H1 (cell line): ENCODE measurements at regions not wholly inside any gene's neighbourhood (a gene's known extent, or its start where the extent isn't known, plus 50 kb on each side); places are given as distances from the start of the nearest gene placed in this dataset.

ENCODE experiments used
- CTCF ChIA-PET: fragments of 300-600 bp; sonication (Branson Sonifier 250); formaldehyde crosslinking; loops from one replicate; lab custom pipeline; 2021; ENCODE audit not compliant: partially characterized antibody; lab: Charles Lee
- POLR2A ChIA-PET: fragments of 300-600 bp; sonication (Branson Sonifier 250); formaldehyde crosslinking; loops from one replicate; lab custom pipeline; 2021; ENCODE audit warnings: inconsistent platforms; ENCODE audit not compliant: partially characterized antibody; lab: Charles Lee
- DNase-seq, 2 experiments: peaks; one replicate each; pipeline versions ENCODE4 v3.0.0 to v3.0.0-alpha.2; 2010 to 2022; ENCODE audit warnings: low spot score in 2 of 2, low read depth in 1 of 2, mixed read lengths in 1 of 2
- FAIRE-seq: peaks from 2 replicates; lab custom pipeline; 2011; peaks lifted over from hg19 to GRCh38; lab: Jason Lieb, UNC
- H2AFZ ChIP-seq: 2 replicates; pipeline ENCODE4 v1.8.1; 2012; ENCODE audit warnings: low read length, inconsistent platforms
- H2AK5ac ChIP-seq: 2 replicates; pipeline ENCODE4 v1.6.1; 2013; ENCODE audit warnings: low read depth, low read length
- H2BK120ac ChIP-seq: replicated peaks from 2 replicates; pipeline ENCODE3; 2013; ENCODE audit warnings: low read depth, low read length, inconsistent platforms
- H2BK12ac ChIP-seq: 2 replicates; pipeline ENCODE4 v1.6.1; 2013; ENCODE audit warnings: low read depth, low read length
- H2BK15ac ChIP-seq: 2 replicates; pipeline ENCODE4 v1.6.1; 2013; ENCODE audit warnings: low read length
- H2BK20ac ChIP-seq: 2 replicates; pipeline ENCODE4 v1.6.1; 2013; ENCODE audit warnings: low read length
- H2BK5ac ChIP-seq: 2 replicates; pipeline ENCODE4 v1.6.1; 2013; ENCODE audit warnings: low read depth, low read length
- H3K14ac ChIP-seq: 2 replicates; pipeline ENCODE4 v1.6.1; 2013; ENCODE audit warnings: inconsistent platforms; ENCODE audit not compliant: insufficient read length
- H3K18ac ChIP-seq: 2 replicates; pipeline ENCODE4 v1.6.1; 2013; ENCODE audit warnings: low read length; ENCODE audit errors: extremely low read depth
- H3K23ac ChIP-seq: 2 replicates; pipeline ENCODE4 v1.6.1; 2013; ENCODE audit warnings: inconsistent platforms; ENCODE audit not compliant: insufficient read length
- H3K23me2 ChIP-seq: 2 replicates; pipeline ENCODE4 v1.6.1; 2013; ENCODE audit warnings: low read depth, low read length
- H3K27ac ChIP-seq: 2 replicates; pipeline ENCODE4 v1.6.1; 2011; ENCODE audit warnings: low read depth, low read length, inconsistent platforms
- H3K27me3 ChIP-seq, 4 experiments: replicated peaks in 1 of 4; 1 replicate in 1 of 4; 2 replicates in 3 of 4; pipeline versions ENCODE4 v1.6.1 to v1.8.1; 2011 to 2013; ENCODE audit warnings: low read length in 3 of 4, mild to moderate bottlenecking in 3 of 4, inconsistent platforms in 2 of 4, mixed read lengths in 2 of 4, moderate library complexity in 1 of 4; ENCODE audit not compliant: control insufficient read depth in 3 of 4, insufficient read depth in 3 of 4; ENCODE audit errors: extremely low read depth in 1 of 4
- H3K36me3 ChIP-seq, 4 experiments: 2 replicates each; pipeline versions ENCODE4 v1.6.1 to v1.8.1; 2011 to 2013; ENCODE audit warnings: mild to moderate bottlenecking in 4 of 4, low read length in 3 of 4, moderate library complexity in 2 of 4, control low read depth in 1 of 4, inconsistent platforms in 1 of 4; ENCODE audit not compliant: insufficient read depth in 4 of 4, control insufficient read depth in 2 of 4
- H3K4ac ChIP-seq: replicated peaks from 2 replicates; pipeline ENCODE3; 2013; ENCODE audit warnings: low read length, low read depth, mixed read lengths, inconsistent platforms; ENCODE audit not compliant: insufficient read length
- H3K4me1 ChIP-seq, 4 experiments: replicated peaks in 1 of 4; 1 replicate in 1 of 4; 2 replicates in 3 of 4; pipeline versions ENCODE4 v1.6.1 to v1.8.1; 2011 to 2013; ENCODE audit warnings: low read length in 3 of 4, inconsistent platforms in 2 of 4, mixed read lengths in 1 of 4; ENCODE audit not compliant: insufficient read depth in 4 of 4, control insufficient read depth in 3 of 4
- H3K4me2 ChIP-seq, 2 experiments: 2 replicates each; pipeline versions ENCODE4 v1.6.1 to v1.8.1; 2011 to 2013; ENCODE audit warnings: low read depth in 2 of 2, low read length in 2 of 2, control low read depth in 1 of 2, inconsistent platforms in 1 of 2, mild to moderate bottlenecking in 1 of 2; ENCODE audit not compliant: insufficient read depth in 1 of 2
- H3K4me3 ChIP-seq, 4 experiments: fragments of 200-600, 300-600 bp in 1 of 4; sonication (generic), shearing (Covaris generic), sonication (Bioruptor Twin) in 1 of 4; 2 replicates each; pipeline versions ENCODE4 v1.5.1 to v1.8.1; 2011 to 2016; ENCODE audit warnings: low read length in 4 of 4, low read depth in 3 of 4, control low read depth in 2 of 4, inconsistent platforms in 2 of 4, mild to moderate bottlenecking in 2 of 4, mixed read lengths in 1 of 4, moderate library complexity in 1 of 4; ENCODE audit not compliant: insufficient read depth in 2 of 4; ENCODE audit errors: extremely low read depth in 1 of 4
- H3K56ac ChIP-seq: replicated peaks from 2 replicates; pipeline ENCODE3; 2013; ENCODE audit warnings: low read depth, mild to moderate bottlenecking, mixed read lengths, low read length, inconsistent platforms; ENCODE audit not compliant: insufficient read length
- H3K79me1 ChIP-seq: 2 replicates; pipeline ENCODE4 v1.6.1; 2013; ENCODE audit warnings: low read depth, low read length, control low read depth
- H3K79me2 ChIP-seq, 2 experiments: 2 replicates each; pipeline versions ENCODE4 v1.6.1 to v1.8.1; 2012 to 2013; ENCODE audit warnings: low read length in 2 of 2, mild to moderate bottlenecking in 2 of 2, inconsistent platforms in 1 of 2; ENCODE audit not compliant: insufficient read depth in 2 of 2, control insufficient read depth in 1 of 2
- H3K9ac ChIP-seq, 4 experiments: replicated peaks in 1 of 4; 1 replicate in 1 of 4; 2 replicates in 3 of 4; pipeline versions ENCODE4 v1.6.1 to v1.8.1; 2011 to 2013; ENCODE audit warnings: low read depth in 3 of 4, low read length in 3 of 4, control low read depth in 2 of 4, mild to moderate bottlenecking in 2 of 4, moderate library complexity in 2 of 4, inconsistent platforms in 1 of 4; ENCODE audit errors: extremely low read depth in 1 of 4
- H3K9me3 ChIP-seq, 2 experiments: 2 replicates each; pipeline versions ENCODE4 v1.6.1 to v1.8.1; 2012 to 2013; ENCODE audit warnings: mild to moderate bottlenecking in 2 of 2, moderate library complexity in 2 of 2, control low read depth in 1 of 2, inconsistent platforms in 1 of 2, low read depth in 1 of 2, low read length in 1 of 2, mixed read lengths in 1 of 2; ENCODE audit not compliant: insufficient read depth in 2 of 2
- H4K20me1 ChIP-seq, 2 experiments: replicated peaks in 1 of 2; 2 replicates each; pipeline versions ENCODE3 to v1.8.1; 2011 to 2013; ENCODE audit warnings: inconsistent platforms in 2 of 2, low read length in 2 of 2, mild to moderate bottlenecking in 1 of 2; ENCODE audit not compliant: insufficient read depth in 2 of 2, control insufficient read depth in 1 of 2
- H4K5ac ChIP-seq: 2 replicates; pipeline ENCODE4 v1.6.1; 2013; ENCODE audit warnings: low read length, low read depth, mixed read lengths, inconsistent platforms; ENCODE audit not compliant: insufficient read length
- H4K8ac ChIP-seq: 2 replicates; pipeline ENCODE4 v1.8.0; 2013; ENCODE audit warnings: mild to moderate bottlenecking, moderate library complexity, low read length, inconsistent platforms; ENCODE audit not compliant: insufficient read depth; ENCODE audit errors: extremely low read depth
- H4K91ac ChIP-seq: replicated peaks from 2 replicates; pipeline ENCODE3; 2013; ENCODE audit warnings: low read length, mixed read lengths, inconsistent platforms; ENCODE audit not compliant: insufficient read length
- CREB1 ChIP-seq: IDR thresholded peaks from 2 replicates; pipeline ENCODE4 v1.6.1; 2012; ENCODE audit warnings: inconsistent platforms
- GABPA ChIP-seq: IDR thresholded peaks from 2 replicates; pipeline ENCODE4 v1.6.1; 2011; ENCODE audit warnings: mild to moderate bottlenecking, low read length, moderate library complexity, borderline replicate concordance; ENCODE audit not compliant: insufficient read depth
- KDM4A ChIP-seq: IDR thresholded peaks from one replicate; pipeline ENCODE4 v1.7.1; 2012; ENCODE audit warnings: low read depth, mild to moderate bottlenecking, moderate library complexity, low read length, inconsistent platforms; ENCODE audit not compliant: severe bottlenecking
- KDM5A ChIP-seq: fragments of 200-600 bp; IDR thresholded peaks from 2 replicates; pipeline ENCODE4 v1.7.1; 2012; ENCODE audit warnings: mild to moderate bottlenecking, low read length, inconsistent platforms, mixed read lengths
- RAD21 ChIP-seq, 2 experiments: IDR thresholded peaks in 1 of 2; conservative IDR thresholded peaks in 1 of 2; 2 replicates each; pipeline ENCODE4 v1.6.1; 2011; ENCODE audit warnings: low read depth in 2 of 2, low read length in 2 of 2, improper control_type of control experiment in 1 of 2, inconsistent platforms in 1 of 2, mild to moderate bottlenecking in 1 of 2, moderate library complexity in 1 of 2
- RFX5 ChIP-seq: IDR thresholded peaks from 2 replicates; pipeline ENCODE4 v1.6.1; 2011; ENCODE audit warnings: low read depth, low read length, improper control_type of control experiment, borderline replicate concordance
- SIRT6 ChIP-seq: IDR thresholded peaks from one replicate; pipeline ENCODE4 v1.7.1; 2012; ENCODE audit warnings: low read length, inconsistent platforms
- TBP ChIP-seq: IDR thresholded peaks from 2 replicates; pipeline ENCODE4 v1.6.1; 2011; ENCODE audit warnings: low read depth, low read length, improper control_type of control experiment
- TCF12 ChIP-seq: IDR thresholded peaks from 2 replicates; pipeline ENCODE4 v1.6.1; 2011; ENCODE audit warnings: low read depth, mild to moderate bottlenecking, low read length
- YY1 ChIP-seq: IDR thresholded peaks from 2 replicates; pipeline ENCODE4 v1.6.1; 2011; ENCODE audit warnings: low read depth, mild to moderate bottlenecking, low read length
- WGBS, 2 experiments: shearing (Covaris generic) in 1 of 2; methylation state at CpG; one replicate each; pipeline versions ENCODE4 v1.1.6 to v1.1.7; 2013 to 2015; ENCODE audit warnings: low lambda C conversion rate in 2 of 2, mixed read lengths in 2 of 2, inconsistent platforms in 1 of 2, low coverage in 1 of 2, missing lambda C conversion rate in 1 of 2; ENCODE audit not compliant: insufficient replicate concordance in 2 of 2, insufficient coverage in 1 of 2, insufficient read length in 1 of 2; ENCODE audit errors: extremely low coverage in 1 of 2, missing lambda C conversion rate in 1 of 2; 5-methylcytosine and 5-hydroxymethylcytosine counted together
- TF ChIP-seq, protein P1 (sequence below): IDR thresholded peaks from 2 replicates; pipeline ENCODE4 v1.6.1; 2011; ENCODE audit warnings: low read length, improper control_type of control experiment

DNA sequence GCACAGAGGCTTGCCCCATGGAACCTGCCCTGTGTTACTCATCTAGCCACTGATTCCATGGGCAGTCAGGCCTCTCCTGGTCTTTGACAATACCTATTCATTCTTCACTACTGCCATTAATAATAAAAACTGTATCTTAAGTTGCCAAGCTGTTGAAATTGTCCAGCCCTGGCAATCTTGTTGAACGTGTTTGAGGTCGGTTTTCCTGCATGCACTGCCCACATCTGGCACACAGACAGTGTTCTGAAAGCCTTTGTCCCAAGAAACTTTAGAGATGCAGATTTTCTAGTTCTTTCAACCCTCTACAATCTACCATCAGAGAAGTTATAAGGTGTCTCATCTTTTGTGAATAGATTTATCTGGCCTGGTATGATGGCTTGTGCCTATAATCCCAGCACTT is 567.2 kb upstream of the NECTIN3 start:
- H4K5ac ChIP-seq, result no peak overlapping the region
- H3K23ac ChIP-seq, result no peak overlapping the region
- DNase-seq (no peak), FAIRE-seq (no peak)
- H3K56ac ChIP-seq, result no peak overlapping the region
- H2BK120ac ChIP-seq, result no peak overlapping the region
- ChIA-PET POLR2A (no interaction called here), CTCF (no interaction called here)
- no peaks in the 10 kb centered on the region for H3K36me3 ChIP-seq
- no peak overlapping the region for H3K4me2 ChIP-seq
- no peak overlapping the region for H2BK20ac ChIP-seq
- no peak overlapping the region for H3K18ac ChIP-seq
- H2AFZ ChIP-seq, result no peak overlapping the region
- no peaks in the 10 kb centered on the region for H3K79me2 ChIP-seq
- no peaks in the 10 kb centered on the region for H3K79me1 ChIP-seq
- no peaks in the 10 kb centered on the region for H3K4me1 ChIP-seq
- no peak overlapping the region for H4K91ac ChIP-seq
- H4K8ac ChIP-seq, result no peak overlapping the region
- no peaks in the 10 kb centered on the region for H3K9me3 ChIP-seq
- no peak overlapping the region for H3K4me3 ChIP-seq
- H3K14ac ChIP-seq, result no peak overlapping the region
- H3K9ac ChIP-seq, result no peak overlapping the region
- TF ChIP-seq KDM4A (no peak), YY1 (no peak), TCF12 (no peak), RFX5 (no peak), TBP (no peak), RAD21 (IDR thresholded peaks at IDR 0.05 in 1 of 2, conservative IDR thresholded peaks at IDR 0.05 in 1 of 2; ENCODE audit: low read depth in 2 of 2, low read length in 2 of 2) (no peak), SIRT6 (no peak), GABPA (no peak), KDM5A (no peak), CREB1 (no peak)
- TF ChIP-seq, protein P1, sequence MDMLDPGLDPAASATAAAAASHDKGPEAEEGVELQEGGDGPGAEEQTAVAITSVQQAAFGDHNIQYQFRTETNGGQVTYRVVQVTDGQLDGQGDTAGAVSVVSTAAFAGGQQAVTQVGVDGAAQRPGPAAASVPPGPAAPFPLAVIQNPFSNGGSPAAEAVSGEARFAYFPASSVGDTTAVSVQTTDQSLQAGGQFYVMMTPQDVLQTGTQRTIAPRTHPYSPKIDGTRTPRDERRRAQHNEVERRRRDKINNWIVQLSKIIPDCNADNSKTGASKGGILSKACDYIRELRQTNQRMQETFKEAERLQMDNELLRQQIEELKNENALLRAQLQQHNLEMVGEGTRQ, result no peak
- no peak overlapping the region for H2BK5ac ChIP-seq
- H3K4ac ChIP-seq, result no peak overlapping the region
- no peak overlapping the region for H2BK12ac ChIP-seq
- H4K20me1 ChIP-seq, result no peaks in the 10 kb centered on the region
- 95% methylated on average over 2 of the region's 2 CpGs; no CpG with 5 or more reads in 1 of the 2 experiments for WGBS, 2 experiments
- H3K23me2 ChIP-seq, result no peaks in the 10 kb centered on the region
- no peaks in the 10 kb centered on the region for H3K27me3 ChIP-seq
- no peak overlapping the region for H2AK5ac ChIP-seq
- no peak overlapping the region for H3K27ac ChIP-seq
- no peak overlapping the region for H2BK15ac ChIP-seq
